Breast epithelium (tissue), 4 donors: ENCODE measurements at regions not wholly inside any gene's neighbourhood (a gene's known extent, or its start where the extent isn't known, plus 50 kb on each side); places are given as distances from the start of the nearest gene placed in this dataset.

ENCODE experiments used
- DNase-seq, 2 donors: peaks; one replicate each; pipeline ENCODE4 v3.0.0-alpha.2; 2019; ENCODE audit warnings: low spot score in 2 of 2
- H3K27ac ChIP-seq, 2 donors: fragments of 200-600 bp; sonication (generic) in 1 of 2; one replicate each; pipeline ENCODE4 v1.5.1; 2016 to 2019; ENCODE audit warnings: mild to moderate bottlenecking in 1 of 2
- H3K27me3 ChIP-seq, 2 donors: fragments of 200-600 bp; sonication (generic) in 1 of 2; one replicate each; pipeline versions ENCODE4 v1.5.1 to v1.6.0; 2017 to 2019; ENCODE audit warnings: control low read depth in 1 of 2, mild to moderate bottlenecking in 1 of 2
- H3K36me3 ChIP-seq: fragments of 200-600 bp; one replicate; pipeline ENCODE4 v1.5.1; 2019
- H3K4me1 ChIP-seq, 2 donors: fragments of 200-600 bp; sonication (generic); one replicate each; pipeline ENCODE4 v1.5.1; 2016 to 2019; ENCODE audit warnings: control low read depth in 1 of 2
- H3K4me3 ChIP-seq, 3 donors: fragments of 200-600 bp; sonication (generic); 1 replicate in 2 of 3; 2 replicates in 1 of 3; pipeline ENCODE4 v1.5.1; 2016 to 2019; ENCODE audit warnings: mild to moderate bottlenecking in 3 of 3, moderate library complexity in 2 of 3
- H3K9me3 ChIP-seq, 2 donors: fragments of 200-600 bp; sonication (generic) in 1 of 2; one replicate each; pipeline ENCODE4 v1.5.1; 2016 to 2019; ENCODE audit warnings: control low read depth in 1 of 2
- POLR2A ChIP-seq: fragments of 450-650 bp; IDR thresholded peaks from one replicate; pipeline ENCODE4 v1.6.1; 2016; ENCODE audit warnings: antibody characterized with exemption, mild to moderate bottlenecking, moderate library complexity
- POLR2AphosphoS5 ChIP-seq, 3 donors: sonication (generic); formaldehyde crosslinking; IDR thresholded peaks; one replicate each; pipeline ENCODE4 v1.6.1; 2017; ENCODE audit warnings: antibody characterized with exemption in 3 of 3
- intact Hi-C: fragments of 100-400 bp; cut with DNase I; formaldehyde crosslinking; loops from one replicate; pipeline ENCODE4 v1.15.1; 2023; ENCODE audit warnings: low total_unique reads
- TF ChIP-seq, protein P1 (sequence below), 3 donors: fragments of 450-650 bp; IDR thresholded peaks; one replicate each; pipeline ENCODE4 v1.5.1; 2016 to 2017; ENCODE audit warnings: antibody characterized with exemption in 3 of 3, mild to moderate bottlenecking in 3 of 3, moderate library complexity in 3 of 3

- H3K27ac ChIP-seq = no peak overlapping the region
- intact Hi-C loops = no loop called here
- H3K9me3 ChIP-seq = no peaks in the 10 kb centered on the region
- TF ChIP-seq, protein P1, sequence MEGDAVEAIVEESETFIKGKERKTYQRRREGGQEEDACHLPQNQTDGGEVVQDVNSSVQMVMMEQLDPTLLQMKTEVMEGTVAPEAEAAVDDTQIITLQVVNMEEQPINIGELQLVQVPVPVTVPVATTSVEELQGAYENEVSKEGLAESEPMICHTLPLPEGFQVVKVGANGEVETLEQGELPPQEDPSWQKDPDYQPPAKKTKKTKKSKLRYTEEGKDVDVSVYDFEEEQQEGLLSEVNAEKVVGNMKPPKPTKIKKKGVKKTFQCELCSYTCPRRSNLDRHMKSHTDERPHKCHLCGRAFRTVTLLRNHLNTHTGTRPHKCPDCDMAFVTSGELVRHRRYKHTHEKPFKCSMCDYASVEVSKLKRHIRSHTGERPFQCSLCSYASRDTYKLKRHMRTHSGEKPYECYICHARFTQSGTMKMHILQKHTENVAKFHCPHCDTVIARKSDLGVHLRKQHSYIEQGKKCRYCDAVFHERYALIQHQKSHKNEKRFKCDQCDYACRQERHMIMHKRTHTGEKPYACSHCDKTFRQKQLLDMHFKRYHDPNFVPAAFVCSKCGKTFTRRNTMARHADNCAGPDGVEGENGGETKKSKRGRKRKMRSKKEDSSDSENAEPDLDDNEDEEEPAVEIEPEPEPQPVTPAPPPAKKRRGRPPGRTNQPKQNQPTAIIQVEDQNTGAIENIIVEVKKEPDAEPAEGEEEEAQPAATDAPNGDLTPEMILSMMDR (IDR thresholded peaks at IDR 0.05) = no peak
- TF ChIP-seq POLR2A = no peak
- TF ChIP-seq POLR2AphosphoS5 (IDR thresholded peaks at IDR 0.05) = no peak
- H3K36me3 ChIP-seq = no peaks in the 10 kb centered on the region
- no peak for DNase-seq
- no peaks in the 10 kb centered on the region for H3K4me1 ChIP-seq
- H3K4me3 ChIP-seq = no peak overlapping the region
- H3K27me3 ChIP-seq = no peaks in the 10 kb centered on the region
Measured at GRCh38 chr4:96913441-96914080, 1073.7 kb downstream of the PDHA2 start.

GRCh38 chr4:96916711-96917110 is 1076.8 kb downstream of the PDHA2 start:
- TF ChIP-seq POLR2AphosphoS5 (IDR thresholded peaks at IDR 0.05) = no peak
- TF ChIP-seq POLR2A = no peak
- TF ChIP-seq, protein P1 (IDR thresholded peaks at IDR 0.05) = no peak
- no peaks in the 10 kb centered on the region for H3K27me3 ChIP-seq
- no peak overlapping the region for H3K27ac ChIP-seq
- no peak overlapping the region for H3K4me3 ChIP-seq
- intact Hi-C loops = no loop called here
- no peaks in the 10 kb centered on the region for H3K4me1 ChIP-seq
- peaks cover 0 to 11% of the 10 kb centered on the region in 2 donors for H3K9me3 ChIP-seq
- H3K36me3 ChIP-seq = no peaks in the 10 kb centered on the region
- DNase-seq = no peak

DNA sequence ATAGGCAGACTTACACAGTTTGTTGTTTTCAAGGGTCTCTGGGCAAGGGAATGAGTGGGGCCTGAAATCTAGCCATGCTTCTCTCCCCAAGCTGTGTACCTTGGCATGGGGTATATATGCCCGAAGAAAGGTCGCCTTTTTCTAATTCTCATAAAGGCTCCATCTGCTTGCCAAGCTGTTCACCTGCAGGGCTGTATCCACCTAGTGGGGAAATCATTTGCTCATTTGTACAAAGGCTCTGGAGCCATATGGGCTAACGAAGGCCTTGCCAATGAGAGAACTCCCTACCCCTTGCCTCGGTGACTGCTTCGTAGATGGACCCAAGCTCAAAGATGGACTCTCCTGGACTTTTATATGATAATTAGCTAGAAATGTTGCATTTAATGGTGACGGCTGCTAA is 1097.0 kb downstream of the PDHA2 start:
- TF ChIP-seq POLR2A (no peak), POLR2AphosphoS5 (IDR thresholded peaks at IDR 0.05) (no peak)
- TF ChIP-seq, protein P1 (IDR thresholded peaks at IDR 0.05) = no peak
- intact Hi-C loops = no loop called here
- no peaks in the 10 kb centered on the region for H3K27me3 ChIP-seq
- DNase-seq = no peak
- no peaks in the 10 kb centered on the region for H3K4me1 ChIP-seq
- no peak overlapping the region for H3K27ac ChIP-seq
- H3K9me3 ChIP-seq = no peaks in the 10 kb centered on the region
- H3K36me3 ChIP-seq = no peaks in the 10 kb centered on the region
- H3K4me3 ChIP-seq = no peak overlapping the region

DNA sequence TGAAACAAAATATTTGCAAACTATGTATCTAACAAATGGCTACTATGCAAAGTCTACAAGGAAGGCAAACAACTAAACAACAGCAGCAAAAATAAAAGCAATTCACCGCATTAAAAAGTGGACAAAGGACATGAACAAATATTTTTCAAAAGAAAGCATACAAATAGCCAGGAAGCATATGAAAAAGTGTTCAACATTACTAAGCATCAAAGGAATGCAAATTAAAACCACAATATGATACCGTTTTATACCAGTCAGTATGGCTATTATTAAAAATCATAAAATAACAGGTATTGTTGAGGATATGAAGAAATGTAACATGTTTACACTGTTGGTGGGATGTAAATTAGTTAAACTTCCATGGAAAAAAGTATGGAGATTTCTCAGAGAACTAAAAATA is 1106.7 kb downstream of the PDHA2 start:
- no peak overlapping the region for H3K4me3 ChIP-seq

DNA sequence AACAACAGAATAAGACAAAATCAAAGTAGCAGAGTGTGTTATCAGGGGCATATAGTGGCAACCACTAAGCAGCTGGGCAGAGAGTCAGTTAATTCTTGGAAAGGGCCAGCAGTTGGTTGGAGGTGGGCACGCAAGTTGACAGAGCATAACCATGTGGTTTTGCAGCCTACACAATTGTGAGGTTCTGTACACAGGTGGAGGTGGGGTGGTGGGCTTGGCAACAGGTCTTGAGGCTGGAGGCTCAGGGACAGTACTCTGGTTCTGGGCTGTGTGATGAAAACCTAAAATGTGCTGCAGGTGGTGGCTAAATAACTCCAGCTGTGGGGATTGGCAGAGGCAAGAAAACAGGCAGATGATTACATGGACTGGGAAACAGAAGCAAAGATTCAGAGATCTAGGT is 1112.7 kb downstream of the PDHA2 start:
- no peak for DNase-seq
- TF ChIP-seq POLR2AphosphoS5 (IDR thresholded peaks at IDR 0.05) = no peak
- TF ChIP-seq POLR2A = no peak
- TF ChIP-seq, protein P1 (IDR thresholded peaks at IDR 0.05) = no peak
- Histone ChIP-seq H3K27me3 (no peaks in the 10 kb centered on the region), H3K4me3 (no peak overlapping the region), H3K4me1 (no peaks in the 10 kb centered on the region), H3K9me3 (no peaks in the 10 kb centered on the region), H3K27ac (no peak overlapping the region), H3K36me3 (no peaks in the 10 kb centered on the region)
- intact Hi-C loops = no loop called here

More for the DNA sequence above, 1106.7 kb downstream of the PDHA2 start:
- Histone ChIP-seq H3K36me3 (no peaks in the 10 kb centered on the region), H3K27ac (no peak overlapping the region), H3K9me3 (no peaks in the 10 kb centered on the region), H3K27me3 (no peaks in the 10 kb centered on the region), H3K4me1 (no peaks in the 10 kb centered on the region)
- no peak for TF ChIP-seq POLR2A
- TF ChIP-seq, protein P1 (IDR thresholded peaks at IDR 0.05) = no peak
- no peak for TF ChIP-seq POLR2AphosphoS5 (IDR thresholded peaks at IDR 0.05)
- intact Hi-C loops = no loop called here
- no peak for DNase-seq
